Right cardiac atrium (tissue), 5 donors: ENCODE measurements at regions not wholly inside any gene's neighbourhood (a gene's known extent, or its start where the extent isn't known, plus 50 kb on each side); places are given as distances from the start of the nearest gene placed in this dataset.
A peak's percentile ranks its signal among the peaks of the same experiment; 100 is the strongest.
"Not testable (repeated sequence)": the region's sequence is repeated elsewhere in the genome, so short reads cannot be mapped to it uniquely, and the experiment has no call there.

Experiments used
- ATAC-seq, 2 donors: fragments of 200-7000 bp; cut with Tn5 transposase; one replicate each; pipeline versions ENCODE4 v1.8.0 to v1.9.1; 2020; ENCODE audit warnings: moderate library complexity in 2 of 2, mild to moderate bottlenecking in 1 of 2
- DNase-seq, 3 donors: peaks; one replicate each; pipeline ENCODE4 v3.0.0-alpha.2; 2020
- H3K27ac ChIP-seq: one replicate; pipeline ENCODE4 v1.5.1; 2013; ENCODE audit warnings: mild to moderate bottlenecking, low read length, control low read depth, moderate library complexity
- H3K27me3 ChIP-seq: one replicate; pipeline ENCODE4 v1.6.1; 2013; ENCODE audit not compliant: control insufficient read depth, insufficient read depth
- H3K4me1 ChIP-seq: one replicate; pipeline ENCODE4 v1.6.1; 2013; ENCODE audit warnings: low read length; ENCODE audit not compliant: control insufficient read depth, insufficient read depth
- H3K4me3 ChIP-seq: one replicate; pipeline ENCODE4 v1.5.1; 2013; ENCODE audit warnings: low read length, control low read depth
- H3K9me3 ChIP-seq: one replicate; pipeline ENCODE4 v1.6.1; 2013; ENCODE audit warnings: low read length; ENCODE audit not compliant: control insufficient read depth
- WGBS: extraction: QIAGEN DNeasy Blood & Tissue Kit; methylation state at CpG from one replicate; pipeline ENCODE4 v1.1.7; 2013; 5-methylcytosine and 5-hydroxymethylcytosine counted together
- intact Hi-C, 4 donors: fragments of 100-400 bp; cut with DNase I; formaldehyde crosslinking; loops; one replicate each; pipeline versions ENCODE4 v1.11.0 to v1.14.0; 2022 to 2023
- donor health status: healthy with polysubstance abuse.
- donor health status: DM: no; HTN: yes; CAD: no.
- donor health status: DM: no; HTN: no; CAD: no.
- donor health status: DM: no; HTN: yes; CAD: no; lungs with severe emphysema.
- donor health status: DM: yes; HTN: yes; CAD: no.

DNA sequence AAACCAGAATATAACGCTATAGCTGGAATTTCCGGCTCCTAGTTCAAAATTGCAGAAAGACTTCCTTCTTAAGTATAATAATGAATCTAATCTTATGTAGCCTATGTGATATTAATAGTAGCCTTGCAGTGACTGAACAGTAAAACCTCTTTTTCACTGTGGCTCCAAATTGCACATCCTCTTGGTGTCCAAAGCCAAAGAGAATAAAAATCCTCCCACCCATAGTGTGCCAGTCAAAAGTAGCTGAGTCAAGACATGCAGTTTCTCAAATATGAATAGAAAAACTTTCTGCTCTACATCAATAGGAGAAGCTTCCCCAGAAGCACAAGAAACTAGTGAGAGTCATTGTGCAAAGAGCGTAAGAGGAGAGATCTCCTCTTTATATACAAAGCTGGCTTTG lies 76.0 kb upstream of the PICALM start:
- 75% methylated on average over 3 of the region's 3 CpGs for WGBS
- no peaks in the 10 kb centered on the region for H3K9me3 ChIP-seq
- H3K4me1 ChIP-seq: peaks cover 2% of the 10 kb centered on the region
- no peak overlapping the region for H3K4me3 ChIP-seq
- DNase-seq (no peak), ATAC-seq (no peak)
- H3K27me3 ChIP-seq: no peaks in the 10 kb centered on the region
- intact Hi-C loops: no loop called here
- no peak overlapping the region for H3K27ac ChIP-seq

DNA sequence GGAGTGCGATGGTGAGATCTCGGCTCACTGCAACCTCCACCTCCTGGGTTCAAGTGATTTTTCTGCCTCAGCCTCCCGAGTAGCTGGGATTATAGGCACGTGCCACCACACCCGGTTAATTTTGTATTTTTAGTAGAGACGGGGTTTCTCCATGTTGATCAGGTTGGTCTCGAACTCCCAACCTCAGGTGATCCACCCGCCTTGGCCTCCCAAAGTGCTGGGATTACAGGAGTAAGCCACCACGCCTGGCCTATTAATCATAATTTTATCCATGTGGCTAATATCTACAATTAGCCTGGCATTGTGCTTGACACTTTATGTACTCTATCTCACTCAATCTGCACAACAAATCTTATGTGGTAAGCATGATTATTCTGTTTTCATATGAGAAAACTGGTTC lies 75.2 kb upstream of the PICALM start:
- not testable (repeated sequence) for H3K9me3 ChIP-seq

DNA sequence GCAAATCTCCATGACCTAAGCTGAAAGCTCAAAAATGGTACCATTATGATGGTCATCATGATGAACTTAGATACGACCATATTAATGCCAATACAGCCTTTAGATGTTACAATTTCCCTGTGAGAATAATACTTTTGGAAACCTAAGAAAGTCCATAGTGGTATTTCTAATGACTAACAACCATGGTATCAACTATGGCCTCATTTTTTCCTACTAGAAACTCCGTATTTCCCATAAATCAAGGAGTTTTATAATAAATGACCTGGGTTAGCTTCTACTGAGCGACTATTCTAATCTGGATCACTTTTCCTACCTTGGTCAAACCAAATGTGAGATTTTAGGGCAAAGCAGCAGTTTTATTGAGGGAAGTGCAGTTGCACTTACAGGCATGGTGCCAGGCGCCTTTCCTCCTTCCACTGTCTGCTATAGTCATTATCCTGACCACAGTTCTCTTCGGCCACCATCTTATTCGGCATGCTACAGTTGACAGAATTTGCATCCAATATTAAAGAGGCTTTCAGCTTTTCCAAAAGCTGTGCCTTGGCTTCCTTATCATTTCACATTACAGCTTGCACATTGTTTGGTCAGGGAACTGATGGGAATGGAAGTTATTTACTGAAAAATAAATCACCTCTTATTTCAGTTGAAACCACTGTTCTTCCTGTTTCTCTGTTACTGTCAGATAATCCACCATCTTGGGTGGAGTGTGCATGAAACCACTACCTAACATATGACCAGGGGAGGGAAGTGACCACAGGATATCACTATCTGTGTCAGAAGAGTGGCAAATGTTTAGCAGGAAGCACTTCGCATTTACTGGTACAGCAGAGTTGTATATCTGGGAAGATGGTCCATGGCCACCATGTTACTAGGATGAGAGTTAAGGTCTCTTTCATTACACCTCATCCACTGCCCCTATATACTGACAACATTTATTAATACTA lies 74.5 kb upstream of the PICALM start:
- no peak overlapping the region for H3K4me3 ChIP-seq
- H3K27ac ChIP-seq: no peak overlapping the region
- peaks cover 2% of the 10 kb centered on the region for H3K4me1 ChIP-seq
- intact Hi-C loops: no loop called here
- WGBS: 81% methylated on average over 7 of the region's 7 CpGs
- H3K9me3 ChIP-seq: no peaks in the 10 kb centered on the region
- ATAC-seq (peak; percentile 52 to 57), DNase-seq (peak; percentile 30 to 72 (median 68))
- H3K27me3 ChIP-seq: no peaks in the 10 kb centered on the region

More for the DNA sequence above, 75.2 kb upstream of the PICALM start:
- H3K4me3 ChIP-seq, H3K4me1 ChIP-seq, intact Hi-C loops, H3K27ac ChIP-seq, H3K27me3 ChIP-seq, DNase-seq, ATAC-seq: not testable (repeated sequence)
- 96% methylated on average over 9 of the region's 9 CpGs for WGBS

DNA sequence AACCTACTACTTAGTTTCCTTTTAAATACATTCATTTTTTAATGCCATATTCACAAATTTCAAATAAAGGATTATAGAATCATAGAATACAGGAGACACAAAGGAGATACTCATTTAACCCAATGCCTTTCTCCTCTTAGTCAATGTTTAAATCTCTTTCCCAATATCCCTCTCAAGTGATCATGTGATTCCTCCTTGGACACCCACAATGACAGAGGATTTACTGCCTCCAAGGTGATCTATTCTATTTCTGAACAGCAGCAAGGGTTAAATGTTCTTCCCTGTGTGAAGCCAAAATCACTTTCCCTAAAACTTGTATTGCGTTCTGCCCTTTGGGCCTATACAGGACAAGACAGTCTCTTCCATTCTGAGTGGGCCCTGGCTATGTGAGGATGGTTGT lies 73.3 kb upstream of the PICALM start:
- WGBS: 98% methylated on average over 1 of the region's 1 CpG
- H3K4me1 ChIP-seq: peaks cover 2% of the 10 kb centered on the region
- intact Hi-C loops: no loop called here
- no peak for DNase-seq
- no peak for ATAC-seq
- H3K27ac ChIP-seq: no peak overlapping the region
- no peaks in the 10 kb centered on the region for H3K9me3 ChIP-seq
- H3K4me3 ChIP-seq: no peak overlapping the region
- no peaks in the 10 kb centered on the region for H3K27me3 ChIP-seq

DNA sequence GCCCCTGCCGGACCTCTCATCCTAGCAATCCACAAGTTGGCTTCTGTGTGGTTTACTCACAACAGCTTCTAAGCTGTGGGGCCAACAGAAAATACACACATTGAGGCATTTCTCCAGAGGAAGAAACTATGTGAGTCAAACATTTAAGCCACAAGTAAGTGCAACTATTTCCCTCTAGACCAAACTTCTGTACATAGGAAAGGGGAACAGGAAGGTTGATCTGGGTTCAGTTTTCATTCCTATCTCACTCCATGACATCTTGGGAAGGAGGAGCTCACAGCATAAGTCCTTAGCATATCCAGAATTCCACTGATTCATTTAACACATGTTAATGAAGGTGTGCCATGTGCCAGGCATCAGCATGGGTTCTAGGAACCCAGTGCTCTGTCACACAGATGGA lies 72.8 kb upstream of the PICALM start:
- Histone ChIP-seq H3K27ac (no peak overlapping the region), H3K27me3 (no peaks in the 10 kb centered on the region), H3K9me3 (no peaks in the 10 kb centered on the region), H3K4me3 (no peak overlapping the region), H3K4me1 (peaks cover 2% of the 10 kb centered on the region)
- DNase-seq (no peak), ATAC-seq (peak; percentile 16 to 32)
- intact Hi-C loops: no loop called here
- whole genome bisulfite sequencing: 85% methylated on average over 1 of the region's 1 CpG

DNA sequence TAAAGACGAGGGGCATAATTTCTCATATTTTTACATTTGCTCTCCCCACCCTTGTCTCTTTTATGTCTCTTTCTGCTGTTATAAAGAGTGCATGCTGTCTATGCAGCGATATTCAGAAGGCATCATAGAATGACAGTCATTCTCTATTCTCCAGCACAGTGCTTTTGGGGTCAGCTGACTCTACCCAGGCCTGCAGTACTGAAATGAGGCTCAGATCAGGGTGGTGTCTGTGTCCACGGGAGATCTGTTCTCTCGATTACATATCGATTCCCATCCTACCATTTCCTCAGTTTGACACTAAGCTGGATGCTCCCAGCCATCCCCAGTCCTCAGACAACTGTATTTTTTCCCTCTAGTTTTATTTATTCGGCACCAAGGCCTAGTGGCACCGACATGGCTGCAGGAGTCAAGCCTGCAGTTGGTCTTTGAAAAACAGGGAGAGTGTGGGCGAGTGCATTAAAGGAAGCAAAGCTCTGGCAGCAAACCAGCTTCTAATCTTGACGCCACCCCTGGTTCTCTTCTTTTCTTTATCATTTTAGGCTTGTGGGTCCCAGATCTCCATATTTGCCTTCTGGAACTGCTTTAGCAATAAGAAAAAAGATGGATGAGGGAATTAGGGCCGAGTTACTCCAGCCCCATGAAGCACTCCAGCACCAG lies 71.6 kb upstream of the PICALM start:
- Histone ChIP-seq H3K9me3 (no peaks in the 10 kb centered on the region), H3K4me1 (peaks cover 2% of the 10 kb centered on the region), H3K4me3 (no peak overlapping the region), H3K27ac (no peak overlapping the region), H3K27me3 (no peaks in the 10 kb centered on the region)
- WGBS: 79% methylated on average over 10 of the region's 10 CpGs
- intact Hi-C loops: no loop called here
- DNase-seq: no peak
- ATAC-seq: no peak

DNA sequence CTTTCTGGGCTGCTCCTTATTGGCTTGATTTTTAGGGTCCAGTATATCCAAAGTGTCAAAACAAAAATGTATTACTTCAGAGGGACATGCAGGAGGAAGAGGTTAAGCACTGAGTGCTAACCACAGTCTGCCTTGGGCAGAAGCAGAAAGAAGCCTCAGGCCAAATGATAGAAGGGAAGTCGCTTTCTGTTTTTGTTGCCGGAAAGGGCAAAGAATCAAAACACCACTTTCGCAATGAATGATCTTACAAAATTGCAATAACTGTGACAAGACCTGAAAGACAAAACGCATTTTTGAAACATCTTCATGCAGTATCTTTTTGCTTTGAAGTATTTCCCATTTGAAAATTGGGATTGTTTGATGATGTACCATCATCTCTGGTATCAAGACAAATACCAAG lies 70.1 kb upstream of the PICALM start:
- Histone ChIP-seq H3K9me3 (no peaks in the 10 kb centered on the region), H3K27me3 (no peaks in the 10 kb centered on the region), H3K4me3 (no peak overlapping the region), H3K27ac (no peak overlapping the region), H3K4me1 (peaks cover 2% of the 10 kb centered on the region)
- WGBS: 79% methylated on average over 4 of the region's 4 CpGs
- intact Hi-C loops: no loop called here
- DNase-seq: no peak
- ATAC-seq: peak in 1 of 2 donors; percentile 41

DNA sequence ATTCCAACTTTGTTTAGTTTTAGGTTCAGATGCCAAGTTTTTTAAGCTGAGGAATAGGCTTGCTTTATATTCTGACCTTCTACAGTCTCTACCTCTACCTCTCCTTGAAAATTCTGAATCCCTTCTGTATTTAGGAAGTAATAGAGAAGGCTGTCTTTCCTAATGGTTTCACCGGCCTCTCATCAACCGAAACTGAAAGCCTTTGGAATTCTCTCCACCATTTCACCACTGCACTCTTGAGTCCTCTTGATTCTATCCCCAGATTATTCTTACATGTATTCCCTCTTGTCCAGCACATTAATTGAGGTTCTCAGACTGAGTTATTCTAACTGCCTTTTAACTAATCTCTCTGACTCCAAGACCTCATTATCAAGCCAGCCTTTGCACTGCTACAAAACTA lies 67.7 kb upstream of the PICALM start:
- intact Hi-C loops: no loop called here
- no peaks in the 10 kb centered on the region for H3K9me3 ChIP-seq
- H3K27me3 ChIP-seq: no peaks in the 10 kb centered on the region
- WGBS: 73% methylated on average over 2 of the region's 2 CpGs
- H3K27ac ChIP-seq: no peak overlapping the region
- DNase-seq: no peak
- no peak for ATAC-seq
- H3K4me1 ChIP-seq: peaks cover 2% of the 10 kb centered on the region
- no peak overlapping the region for H3K4me3 ChIP-seq

DNA sequence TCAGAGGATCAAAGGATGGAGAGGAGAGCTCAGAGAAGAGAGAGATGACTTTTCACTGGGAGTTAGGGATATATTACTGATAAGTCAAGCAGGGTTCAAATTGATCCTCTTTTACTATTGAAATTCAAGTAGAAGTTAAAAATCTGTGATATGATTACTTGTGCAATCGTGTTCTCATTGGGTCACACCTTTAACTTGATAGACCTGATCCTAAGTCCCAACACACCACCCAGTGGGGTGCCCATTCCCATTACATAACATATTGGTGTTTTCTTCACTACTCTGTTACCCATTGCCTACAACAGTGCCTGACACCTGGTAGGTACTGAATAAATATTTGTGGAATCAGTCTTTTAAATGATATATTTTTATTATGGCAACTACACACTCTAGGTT lies 66.4 kb upstream of the PICALM start:
- Histone ChIP-seq H3K27ac (no peak overlapping the region), H3K27me3 (no peaks in the 10 kb centered on the region), H3K4me3 (no peak overlapping the region), H3K4me1 (no peaks in the 10 kb centered on the region), H3K9me3 (no peaks in the 10 kb centered on the region)
- DNase-seq (no peak), ATAC-seq (no peak)
- WGBS: 100% methylated on average over 1 of the region's 1 CpG
- intact Hi-C loops: no loop called here

DNA sequence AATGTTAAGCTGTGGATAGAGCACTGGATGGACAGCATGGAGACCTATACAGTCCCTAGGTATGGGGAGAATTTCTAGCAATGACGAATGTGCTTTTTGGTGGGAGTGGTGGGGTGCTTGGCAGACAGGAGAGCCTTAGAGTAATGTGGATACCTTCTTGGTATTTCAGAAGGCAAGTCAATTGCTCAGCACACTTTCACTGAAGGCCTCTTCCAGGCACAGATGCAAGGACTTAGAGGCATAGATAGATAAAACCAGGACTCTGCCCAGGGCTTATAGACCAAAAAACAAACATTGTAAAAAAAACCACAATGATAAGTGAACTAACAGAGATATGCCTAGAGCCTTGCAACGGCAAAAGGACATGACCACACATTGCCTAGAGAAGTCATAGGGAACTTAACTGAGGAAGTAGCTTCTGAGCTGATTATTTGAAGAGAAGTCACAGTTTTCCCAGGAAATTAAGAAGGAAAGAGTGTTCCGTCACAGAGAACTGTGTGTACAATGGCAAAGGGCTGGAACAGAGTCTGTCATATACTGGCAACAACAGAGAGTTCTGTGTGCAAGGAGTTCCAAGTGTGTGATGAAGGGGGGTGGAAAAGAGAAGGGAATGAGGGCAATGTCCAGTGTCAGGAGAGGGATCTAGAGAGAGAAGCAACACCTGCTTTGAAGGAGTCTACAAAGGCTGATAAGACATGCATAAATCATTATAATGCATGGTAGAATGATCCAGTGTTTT lies 65.9 kb upstream of the PICALM start:
- no peaks in the 10 kb centered on the region for H3K4me1 ChIP-seq
- 51% methylated on average over 3 of the region's 3 CpGs for WGBS
- DNase-seq: no peak
- H3K4me3 ChIP-seq: no peak overlapping the region
- peak; percentile 64 to 92 for ATAC-seq
- intact Hi-C loops: no loop called here
- H3K27ac ChIP-seq: peak overlapping the region; percentile 36
- H3K27me3 ChIP-seq: no peaks in the 10 kb centered on the region
- H3K9me3 ChIP-seq: no peaks in the 10 kb centered on the region

DNA sequence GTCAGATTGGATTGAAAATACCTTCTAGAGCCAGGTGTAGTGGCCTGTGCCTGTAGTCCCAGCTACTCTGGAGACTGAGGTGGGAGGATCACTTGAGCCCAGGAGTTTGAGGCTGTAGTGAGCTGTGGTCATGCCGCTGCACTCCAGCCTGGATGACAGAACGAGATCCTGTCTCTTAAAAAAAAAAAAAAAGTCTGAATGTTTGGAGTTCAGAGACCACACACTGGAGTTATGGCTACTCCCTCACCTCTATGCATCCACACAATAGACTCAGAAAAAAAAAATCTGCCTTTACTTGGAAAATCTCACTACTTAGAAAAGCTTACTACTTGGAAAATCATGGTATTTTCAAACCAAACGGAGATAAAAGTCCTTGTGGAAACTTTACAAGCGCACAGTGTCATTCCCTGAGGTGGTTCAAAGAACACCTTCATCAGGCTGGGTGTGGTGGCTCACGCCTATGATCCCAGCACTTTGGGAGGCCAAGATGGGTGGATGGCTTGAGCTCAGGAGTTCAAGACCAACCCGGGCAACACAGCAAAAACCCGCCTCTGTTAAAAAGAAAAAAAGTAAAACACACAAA lies 63.9 kb upstream of the PICALM start:
- no peaks in the 10 kb centered on the region for H3K27me3 ChIP-seq
- DNase-seq (no peak), ATAC-seq (no peak)
- H3K27ac ChIP-seq: no peak overlapping the region
- H3K4me3 ChIP-seq: no peak overlapping the region
- no peaks in the 10 kb centered on the region for H3K9me3 ChIP-seq
- H3K4me1 ChIP-seq: no peaks in the 10 kb centered on the region
- intact Hi-C loops: no loop called here
- 89% methylated on average over 7 of the region's 7 CpGs for WGBS
